Stimulated activated CD4-positive, alpha-beta T cell treated with anti-CD3 and anti-CD28 coated beads, Interleukin-4, amount 100 ng/mL, for 24 hours (primary cell): ENCODE measurements at regions not wholly inside any gene's neighbourhood (a gene's known extent, or its start where the extent isn't known, plus 50 kb on each side); places are given as distances from the start of the nearest gene placed in this dataset.
"Not testable (repeated sequence)": the region's sequence is repeated elsewhere in the genome, so short reads cannot be mapped to it uniquely, and the experiment has no call there.

Source experiments
- DNase-seq: peaks from one replicate; pipeline ENCODE4 v3.0.0-alpha.2; 2020

GRCh38 chr6:6872459-6873344, 235.1 kb upstream of the RREB1 start:
- no peak for DNase-seq

- no peak for DNase-seq
Measured at GRCh38 chr6:6873778-6874177, 234.0 kb upstream of the RREB1 start.

- DNase-seq, result no peak
Measured at GRCh38 chr6:6875818-6876470, 231.8 kb upstream of the RREB1 start.

- DNase-seq, result not testable (repeated sequence)
Measured at GRCh38 chr6:6877792-6878191, 230.0 kb upstream of the RREB1 start.

- no peak for DNase-seq
Measured at GRCh38 chr6:6878887-6879585, 228.7 kb upstream of the RREB1 start.

- DNase-seq, result not testable (repeated sequence)
Measured at GRCh38 chr6:6879586-6879974, 228.2 kb upstream of the RREB1 start.

- DNase-seq, result no peak
Measured at GRCh38 chr6:6880745-6881437, 226.9 kb upstream of the RREB1 start.

- DNase-seq, result no peak
Measured at GRCh38 chr6:6881438-6882225, 226.1 kb upstream of the RREB1 start.

GRCh38 chr6:6882592-6882991, 225.2 kb upstream of the RREB1 start:
- DNase-seq, result no peak

- no peak for DNase-seq
Measured at GRCh38 chr6:6883011-6883410, 224.8 kb upstream of the RREB1 start.

GRCh38 chr6:6884193-6884627, 223.6 kb upstream of the RREB1 start:
- no peak for DNase-seq

- DNase-seq, result no peak
Measured at GRCh38 chr6:6884916-6885315, 222.8 kb upstream of the RREB1 start.

- DNase-seq, result no peak
Measured at GRCh38 chr6:6885521-6886170, 222.1 kb upstream of the RREB1 start.

GRCh38 chr6:6886171-6886885, 221.4 kb upstream of the RREB1 start:
- no peak for DNase-seq

GRCh38 chr6:6886886-6887285, 220.9 kb upstream of the RREB1 start:
- DNase-seq, result no peak

GRCh38 chr6:6889601-6890000, 218.2 kb upstream of the RREB1 start:
- no peak for DNase-seq

- DNase-seq, result no peak
Measured at GRCh38 chr6:6890400-6890858, 217.3 kb upstream of the RREB1 start.

GRCh38 chr6:6891125-6891721, 216.5 kb upstream of the RREB1 start:
- DNase-seq, result no peak

GRCh38 chr6:6891949-6892461, 215.8 kb upstream of the RREB1 start:
- no peak for DNase-seq
